ENCODE measurements at regions not wholly inside any gene's neighbourhood (a gene's known extent, or its start where the extent isn't known, plus 50 kb on each side); places are given as distances from the start of the nearest gene placed in this dataset.

GRCh38 chr7:136807598-136807997 lies 60.9 kb upstream of the CHRM2 start:
- no peak for TF ChIP-seq POLR2AphosphoS5 (IDR thresholded peaks at IDR 0.05)
- no peak for TF ChIP-seq CTCF (IDR thresholded peaks at IDR 0.05)

All from transverse colon (tissue), 4 donors.